SK-N-SH treated with all-trans-retinoic acid at 6 μM for 48 hours (cell line): ENCODE measurements at regions not wholly inside any gene's neighbourhood (a gene's known extent, or its start where the extent isn't known, plus 50 kb on each side); places are given as distances from the start of the nearest gene placed in this dataset.

Experiments
- ATAC-seq: fragments of 200-7000 bp; cut with Tn5 transposase; 3 replicates; pipeline ENCODE4 v1.9.1; 2020; ENCODE audit warnings: mild to moderate bottlenecking, moderate library complexity
- ARNTL ChIP-seq: fragments of 450-650 bp; formaldehyde crosslinking; IDR thresholded peaks from 2 replicates; pipeline ENCODE4 v1.5.0; 2020; ENCODE audit warnings: low read depth, mild to moderate bottlenecking, moderate library complexity, borderline replicate concordance
- CREB5 ChIP-seq: fragments of 250-450 bp; sonication (Bioruptor Pico); IDR thresholded peaks from 2 replicates; pipeline ENCODE4 v1.5.1; 2020; ENCODE audit warnings: low read depth, mild to moderate bottlenecking, moderate library complexity
- CSDC2 ChIP-seq: fragments of 250-450 bp; sonication (Bioruptor Pico); IDR thresholded peaks from 2 replicates; pipeline ENCODE4 v1.5.0; 2020; ENCODE audit warnings: mild to moderate bottlenecking, moderate library complexity
- ESRRG ChIP-seq: fragments of 250-450 bp; sonication (Bioruptor Pico); IDR thresholded peaks from 2 replicates; pipeline ENCODE4 v1.6.1; 2021; ENCODE audit warnings: mild to moderate bottlenecking
- GLIS3 ChIP-seq: fragments of 250-450 bp; sonication (Bioruptor Pico); IDR thresholded peaks from 2 replicates; pipeline ENCODE4 v1.5.0; 2020; ENCODE audit warnings: mild to moderate bottlenecking, moderate library complexity
- ISL1 ChIP-seq: fragments of 250-450 bp; sonication (Bioruptor Pico); IDR thresholded peaks from 2 replicates; pipeline ENCODE4 v2.1.2; 2022; ENCODE audit warnings: mild to moderate bottlenecking, moderate library complexity
- OSR1 ChIP-seq: fragments of 250-450 bp; sonication (Bioruptor Pico); IDR thresholded peaks from 2 replicates; pipeline ENCODE4 v1.8.0; 2022; ENCODE audit warnings: moderate library complexity, mild to moderate bottlenecking, inconsistent platforms
- PATZ1 ChIP-seq: fragments of 250-450 bp; sonication (Bioruptor Pico); IDR thresholded peaks from 2 replicates; pipeline ENCODE4 v1.8.0; 2020; ENCODE audit warnings: mild to moderate bottlenecking, moderate library complexity, borderline replicate concordance
- RARB ChIP-seq: fragments of 250-450 bp; sonication (Bioruptor Pico); IDR thresholded peaks from 2 replicates; pipeline ENCODE4 v1.8.0; 2021; ENCODE audit warnings: mild to moderate bottlenecking, moderate library complexity
- SNAI2 ChIP-seq: fragments of 250-450 bp; sonication (Bioruptor Pico); IDR thresholded peaks from 2 replicates; pipeline ENCODE4 v1.5.0; 2020; ENCODE audit warnings: mild to moderate bottlenecking, moderate library complexity
- TOX ChIP-seq: fragments of 250-450 bp; sonication (Bioruptor Pico); IDR thresholded peaks from 2 replicates; pipeline ENCODE4 v1.8.0; 2021; ENCODE audit warnings: mild to moderate bottlenecking, moderate library complexity, borderline replicate concordance
- TSHZ2 ChIP-seq: fragments of 250-450 bp; sonication (Bioruptor Pico); IDR thresholded peaks from 2 replicates; pipeline ENCODE4 v1.5.0; 2020; ENCODE audit warnings: mild to moderate bottlenecking, moderate library complexity
- ZC3H10 ChIP-seq: fragments of 250-450 bp; sonication (Bioruptor Pico); IDR thresholded peaks from 2 replicates; pipeline ENCODE4 v1.5.1; 2021; ENCODE audit warnings: mild to moderate bottlenecking, moderate library complexity
- ZFP3 ChIP-seq: fragments of 250-450 bp; sonication (Bioruptor Pico); IDR thresholded peaks from 2 replicates; pipeline ENCODE4 v1.5.0; 2020; ENCODE audit warnings: mild to moderate bottlenecking, moderate library complexity
- ZFP30 ChIP-seq: fragments of 450-650 bp; formaldehyde crosslinking; IDR thresholded peaks from 2 replicates; pipeline ENCODE4 v1.5.0; 2022; ENCODE audit warnings: mild to moderate bottlenecking, moderate library complexity
- ZNF565 ChIP-seq: fragments of 450-650 bp; formaldehyde crosslinking; conservative IDR thresholded peaks from 2 replicates; pipeline ENCODE4 v1.5.0; 2020; ENCODE audit warnings: low read depth, mild to moderate bottlenecking, moderate library complexity
- TF ChIP-seq, protein P1 (sequence below): fragments of 250-450 bp; sonication (Bioruptor Pico); IDR thresholded peaks from 2 replicates; pipeline ENCODE4 v1.5.1; 2021; ENCODE audit warnings: mild to moderate bottlenecking, moderate library complexity
- TF ChIP-seq, protein P2 (sequence below): fragments of 250-450 bp; sonication (Bioruptor Pico); IDR thresholded peaks from 2 replicates; pipeline ENCODE4 v1.8.0; 2021; ENCODE audit warnings: low read depth, mild to moderate bottlenecking, moderate library complexity, borderline replicate concordance

GRCh38 chr6:139497345-139497961 is 123.0 kb upstream of the CITED2 start:
- TF ChIP-seq RARB (CRISPR knock-in tag): no peak
- TF ChIP-seq ARNTL: no peak
- no peak for TF ChIP-seq CREB5 (CRISPR knock-in tag)
- ATAC-seq: no peak

DNA sequence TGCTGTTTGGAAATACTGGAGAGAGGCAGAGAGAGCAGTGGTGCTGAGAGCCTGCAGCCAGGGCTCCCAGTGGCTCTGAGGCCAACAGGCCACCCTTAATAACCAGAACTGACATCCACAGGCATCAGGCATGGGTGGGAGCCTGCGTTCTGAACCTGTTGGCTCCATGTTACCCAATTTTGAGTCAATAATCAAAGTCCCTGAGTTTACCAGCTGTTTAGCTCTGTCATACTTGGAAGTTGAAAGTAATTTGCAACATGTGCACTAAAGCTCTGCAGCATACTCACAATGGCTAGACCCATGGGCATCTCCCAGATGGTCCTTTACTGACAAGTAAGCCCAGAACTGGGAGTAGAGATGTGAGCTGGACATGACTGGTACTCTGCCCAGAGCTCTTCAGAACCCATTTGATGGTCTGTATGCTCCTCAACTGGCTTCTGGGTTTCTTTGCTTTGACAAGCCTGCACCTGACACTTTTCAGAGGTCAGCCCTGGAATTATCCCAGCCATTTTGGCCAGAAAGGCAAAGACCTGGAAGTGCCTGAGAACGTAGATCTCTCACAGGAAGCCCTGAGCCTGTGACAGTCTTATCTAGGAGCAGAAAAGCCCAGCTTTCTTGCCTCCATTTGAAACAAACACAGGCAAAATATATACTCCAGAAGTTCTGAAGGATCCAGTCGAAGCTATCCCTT is 122.4 kb upstream of the CITED2 start:
- TF ChIP-seq CREB5 (CRISPR knock-in tag): no peak
- no peak for TF ChIP-seq ZFP30
- TF ChIP-seq GLIS3 (CRISPR knock-in tag): no peak
- no peak for TF ChIP-seq ZNF565 (CRISPR knock-in tag)
- no peak for TF ChIP-seq PATZ1 (CRISPR knock-in tag)
- ATAC-seq: no peak

DNA sequence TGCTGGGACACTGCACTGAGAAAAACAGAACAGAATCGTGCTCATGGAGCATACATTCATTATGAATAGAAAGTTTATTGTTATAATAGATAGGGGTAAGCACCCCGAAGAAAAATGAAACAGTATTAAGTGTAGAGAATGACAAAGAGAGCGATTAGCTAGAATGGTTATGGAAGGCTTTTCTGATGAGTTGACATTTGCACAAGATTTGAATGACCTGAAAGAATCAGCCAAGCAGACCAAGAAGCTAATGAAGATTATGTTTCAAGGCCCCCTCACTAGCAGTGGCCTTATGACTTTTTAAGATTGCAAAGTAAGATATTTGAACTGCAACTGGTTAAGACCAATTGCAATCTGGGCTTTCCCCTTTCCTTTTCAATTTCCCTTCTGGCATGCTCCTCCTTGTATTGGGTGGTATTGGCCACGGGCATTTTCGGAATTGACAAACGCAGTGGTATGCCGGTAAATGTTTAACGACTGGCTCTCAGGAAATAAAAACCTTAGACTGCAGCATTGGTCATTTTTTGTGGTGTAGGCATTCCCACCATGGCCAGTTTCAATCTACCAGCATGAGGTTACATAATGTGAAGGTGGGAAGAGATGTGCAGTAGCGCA is 120.0 kb upstream of the CITED2 start:
- no peak for ATAC-seq
- TF ChIP-seq GLIS3 (CRISPR knock-in tag): no peak
- TF ChIP-seq SNAI2 (CRISPR knock-in tag): no peak
- TF ChIP-seq CSDC2 (CRISPR knock-in tag): no peak
- TF ChIP-seq ZFP3 (CRISPR knock-in tag): no peak
- no peak for TF ChIP-seq ZC3H10 (CRISPR knock-in tag)
- TF ChIP-seq ARNTL: no peak
- TF ChIP-seq, protein P1, sequence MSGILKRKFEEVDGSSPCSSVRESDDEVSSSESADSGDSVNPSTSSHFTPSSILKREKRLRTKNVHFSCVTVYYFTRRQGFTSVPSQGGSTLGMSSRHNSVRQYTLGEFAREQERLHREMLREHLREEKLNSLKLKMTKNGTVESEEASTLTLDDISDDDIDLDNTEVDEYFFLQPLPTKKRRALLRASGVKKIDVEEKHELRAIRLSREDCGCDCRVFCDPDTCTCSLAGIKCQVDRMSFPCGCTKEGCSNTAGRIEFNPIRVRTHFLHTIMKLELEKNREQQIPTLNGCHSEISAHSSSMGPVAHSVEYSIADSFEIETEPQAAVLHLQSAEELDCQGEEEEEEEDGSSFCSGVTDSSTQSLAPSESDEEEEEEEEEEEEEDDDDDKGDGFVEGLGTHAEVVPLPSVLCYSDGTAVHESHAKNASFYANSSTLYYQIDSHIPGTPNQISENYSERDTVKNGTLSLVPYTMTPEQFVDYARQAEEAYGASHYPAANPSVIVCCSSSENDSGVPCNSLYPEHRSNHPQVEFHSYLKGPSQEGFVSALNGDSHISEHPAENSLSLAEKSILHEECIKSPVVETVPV (CRISPR knock-in tag): no peak
- TF ChIP-seq TSHZ2 (CRISPR knock-in tag): no peak
- TF ChIP-seq ISL1 (CRISPR knock-in tag): no peak
- TF ChIP-seq RARB (CRISPR knock-in tag): no peak
- TF ChIP-seq ESRRG (CRISPR knock-in tag): no peak

- ATAC-seq: no peak
- TF ChIP-seq, protein P1 (CRISPR knock-in tag): no peak
- TF ChIP-seq TOX (CRISPR knock-in tag) (no peak), GLIS3 (CRISPR knock-in tag) (no peak), SNAI2 (CRISPR knock-in tag) (no peak), ARNTL (no peak), ESRRG (CRISPR knock-in tag) (no peak), CSDC2 (CRISPR knock-in tag) (no peak), ZFP3 (CRISPR knock-in tag) (no peak), OSR1 (CRISPR knock-in tag) (no peak), PATZ1 (CRISPR knock-in tag) (no peak)
- TF ChIP-seq, protein P2, sequence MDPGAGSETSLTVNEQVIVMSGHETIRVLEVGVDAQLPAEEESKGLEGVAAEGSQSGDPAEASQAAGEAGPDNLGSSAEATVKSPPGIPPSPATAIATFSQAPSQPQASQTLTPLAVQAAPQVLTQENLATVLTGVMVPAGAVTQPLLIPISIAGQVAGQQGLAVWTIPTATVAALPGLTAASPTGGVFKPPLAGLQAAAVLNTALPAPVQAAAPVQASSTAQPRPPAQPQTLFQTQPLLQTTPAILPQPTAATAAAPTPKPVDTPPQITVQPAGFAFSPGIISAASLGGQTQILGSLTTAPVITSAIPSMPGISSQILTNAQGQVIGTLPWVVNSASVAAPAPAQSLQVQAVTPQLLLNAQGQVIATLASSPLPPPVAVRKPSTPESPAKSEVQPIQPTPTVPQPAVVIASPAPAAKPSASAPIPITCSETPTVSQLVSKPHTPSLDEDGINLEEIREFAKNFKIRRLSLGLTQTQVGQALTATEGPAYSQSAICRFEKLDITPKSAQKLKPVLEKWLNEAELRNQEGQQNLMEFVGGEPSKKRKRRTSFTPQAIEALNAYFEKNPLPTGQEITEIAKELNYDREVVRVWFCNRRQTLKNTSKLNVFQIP (CRISPR knock-in tag): no peak
Measured at GRCh38 chr6:139490482-139490881, 116.0 kb upstream of the CITED2 start.
